ENCODE measurements at regions not wholly inside any gene's neighbourhood (a gene's known extent, or its start where the extent isn't known, plus 50 kb on each side); places are given as distances from the start of the nearest gene placed in this dataset.

DNA sequence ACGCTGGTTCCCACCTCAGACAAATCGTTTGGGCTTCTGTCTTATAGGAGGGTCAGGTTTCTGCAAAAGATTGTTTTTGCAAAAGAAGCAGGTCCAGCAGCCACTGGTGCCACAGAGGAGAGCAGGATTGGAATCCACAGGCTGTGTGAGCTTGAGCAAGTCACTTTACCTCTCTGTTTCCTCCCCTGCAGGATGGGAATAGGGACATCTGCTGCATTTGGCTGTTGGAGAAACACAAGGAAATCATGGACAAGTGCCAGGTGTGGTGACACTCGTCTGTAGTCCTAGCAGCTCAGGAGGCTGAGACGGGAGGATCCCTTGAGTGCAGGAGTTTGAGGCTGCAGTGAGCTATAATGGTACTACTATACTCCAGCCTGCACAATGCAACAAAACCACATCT, 422.6 kb downstream of the MN1 start:
- TF ChIP-seq, protein P1, sequence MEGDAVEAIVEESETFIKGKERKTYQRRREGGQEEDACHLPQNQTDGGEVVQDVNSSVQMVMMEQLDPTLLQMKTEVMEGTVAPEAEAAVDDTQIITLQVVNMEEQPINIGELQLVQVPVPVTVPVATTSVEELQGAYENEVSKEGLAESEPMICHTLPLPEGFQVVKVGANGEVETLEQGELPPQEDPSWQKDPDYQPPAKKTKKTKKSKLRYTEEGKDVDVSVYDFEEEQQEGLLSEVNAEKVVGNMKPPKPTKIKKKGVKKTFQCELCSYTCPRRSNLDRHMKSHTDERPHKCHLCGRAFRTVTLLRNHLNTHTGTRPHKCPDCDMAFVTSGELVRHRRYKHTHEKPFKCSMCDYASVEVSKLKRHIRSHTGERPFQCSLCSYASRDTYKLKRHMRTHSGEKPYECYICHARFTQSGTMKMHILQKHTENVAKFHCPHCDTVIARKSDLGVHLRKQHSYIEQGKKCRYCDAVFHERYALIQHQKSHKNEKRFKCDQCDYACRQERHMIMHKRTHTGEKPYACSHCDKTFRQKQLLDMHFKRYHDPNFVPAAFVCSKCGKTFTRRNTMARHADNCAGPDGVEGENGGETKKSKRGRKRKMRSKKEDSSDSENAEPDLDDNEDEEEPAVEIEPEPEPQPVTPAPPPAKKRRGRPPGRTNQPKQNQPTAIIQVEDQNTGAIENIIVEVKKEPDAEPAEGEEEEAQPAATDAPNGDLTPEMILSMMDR (IDR thresholded peaks at IDR 0.05; ENCODE audit: low read depth, low read length), result no peak
- TF ChIP-seq EZH2phosphoT487 (IDR thresholded peaks at IDR 0.05; ENCODE audit: low read depth), result no peak
